ENCODE measurements at regions not wholly inside any gene's neighbourhood (a gene's known extent, or its start where the extent isn't known, plus 50 kb on each side); places are given as distances from the start of the nearest gene placed in this dataset.

DNA sequence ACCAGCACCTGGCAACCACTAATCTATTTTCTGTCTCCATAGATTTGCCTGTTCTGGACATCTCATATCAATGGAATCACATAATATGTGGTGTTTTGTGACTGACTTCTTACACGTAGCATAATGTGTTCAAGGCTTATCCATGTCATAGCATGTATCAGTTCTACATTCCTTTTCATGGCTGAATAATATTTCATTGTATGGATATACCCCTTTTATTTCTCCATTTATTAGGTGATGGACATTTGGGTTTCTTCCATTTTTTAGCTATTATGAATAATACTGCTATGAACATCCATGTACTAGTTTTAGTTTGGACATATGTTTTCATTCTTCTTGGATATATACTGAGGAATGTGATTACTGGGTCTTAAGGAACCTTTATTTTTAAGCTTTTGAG lies 78.0 kb upstream of the OLIG2 start:
- H4K20me1 ChIP-seq (ENCODE audit: insufficient read depth, low read length) = no peaks in the 10 kb centered on the region
- no peak overlapping the region for H3K27ac ChIP-seq (ENCODE audit: low read depth, low read length)
- TF ChIP-seq, protein P1, sequence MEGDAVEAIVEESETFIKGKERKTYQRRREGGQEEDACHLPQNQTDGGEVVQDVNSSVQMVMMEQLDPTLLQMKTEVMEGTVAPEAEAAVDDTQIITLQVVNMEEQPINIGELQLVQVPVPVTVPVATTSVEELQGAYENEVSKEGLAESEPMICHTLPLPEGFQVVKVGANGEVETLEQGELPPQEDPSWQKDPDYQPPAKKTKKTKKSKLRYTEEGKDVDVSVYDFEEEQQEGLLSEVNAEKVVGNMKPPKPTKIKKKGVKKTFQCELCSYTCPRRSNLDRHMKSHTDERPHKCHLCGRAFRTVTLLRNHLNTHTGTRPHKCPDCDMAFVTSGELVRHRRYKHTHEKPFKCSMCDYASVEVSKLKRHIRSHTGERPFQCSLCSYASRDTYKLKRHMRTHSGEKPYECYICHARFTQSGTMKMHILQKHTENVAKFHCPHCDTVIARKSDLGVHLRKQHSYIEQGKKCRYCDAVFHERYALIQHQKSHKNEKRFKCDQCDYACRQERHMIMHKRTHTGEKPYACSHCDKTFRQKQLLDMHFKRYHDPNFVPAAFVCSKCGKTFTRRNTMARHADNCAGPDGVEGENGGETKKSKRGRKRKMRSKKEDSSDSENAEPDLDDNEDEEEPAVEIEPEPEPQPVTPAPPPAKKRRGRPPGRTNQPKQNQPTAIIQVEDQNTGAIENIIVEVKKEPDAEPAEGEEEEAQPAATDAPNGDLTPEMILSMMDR (IDR thresholded peaks at IDR 0.05; ENCODE audit: extremely low read depth, low read depth, low read length) = no peak
- H2AFZ ChIP-seq (ENCODE audit: low read length) = no peak overlapping the region
- H3K36me3 ChIP-seq (ENCODE audit: insufficient read depth, low read length) = no peaks in the 10 kb centered on the region
- no peaks in the 10 kb centered on the region for H3K79me2 ChIP-seq (ENCODE audit: insufficient read depth, low read length)
- H3K4me2 ChIP-seq (ENCODE audit: insufficient read depth, low read length) = no peak overlapping the region
- no peak for DNase-seq (ENCODE audit: insufficient read length, low spot score, missing footprints)
- no peaks in the 10 kb centered on the region for H3K9me3 ChIP-seq (ENCODE audit: low read depth, low read length)
- no peaks in the 10 kb centered on the region for H3K4me1 ChIP-seq (ENCODE audit: insufficient read depth, low read length)
- H3K4me3 ChIP-seq (ENCODE audit: insufficient read depth, low read length) = no peak overlapping the region
- H3K27me3 ChIP-seq (ENCODE audit: insufficient read depth, low read length) = peaks cover 26% of the 10 kb centered on the region

DNA sequence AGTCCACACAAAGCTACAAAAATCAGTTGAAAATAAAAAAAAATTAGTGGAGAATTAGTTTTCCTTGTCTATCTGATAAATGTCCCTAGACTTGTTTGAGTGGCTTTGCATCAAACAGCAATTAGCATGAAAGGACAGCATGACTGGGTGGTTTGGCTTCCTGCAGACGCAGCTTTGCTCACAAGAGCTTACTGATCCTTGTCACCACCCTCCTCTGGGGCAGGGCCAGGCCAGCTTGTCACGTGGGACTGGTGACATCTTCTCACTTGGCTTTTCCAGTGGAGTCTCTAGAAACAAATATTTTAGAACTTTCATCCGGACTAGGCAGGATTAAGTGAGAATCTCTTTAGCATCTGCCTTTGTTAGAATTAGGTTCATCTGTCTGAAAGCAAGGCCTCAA lies 76.0 kb upstream of the OLIG2 start:
- no peaks in the 10 kb centered on the region for H3K9me3 ChIP-seq (ENCODE audit: low read depth, low read length)
- H3K27me3 ChIP-seq (ENCODE audit: insufficient read depth, low read length) = peaks cover 42% of the 10 kb centered on the region
- H3K79me2 ChIP-seq (ENCODE audit: insufficient read depth, low read length) = no peaks in the 10 kb centered on the region
- H3K36me3 ChIP-seq (ENCODE audit: insufficient read depth, low read length) = no peaks in the 10 kb centered on the region
- no peaks in the 10 kb centered on the region for H3K4me1 ChIP-seq (ENCODE audit: insufficient read depth, low read length)
- DNase-seq (ENCODE audit: insufficient read length, low spot score, missing footprints) = no peak
- TF ChIP-seq, protein P1 (IDR thresholded peaks at IDR 0.05; ENCODE audit: extremely low read depth, low read depth, low read length) = no peak
- no peaks in the 10 kb centered on the region for H4K20me1 ChIP-seq (ENCODE audit: insufficient read depth, low read length)
- no peak overlapping the region for H3K4me3 ChIP-seq (ENCODE audit: insufficient read depth, low read length)
- no peak overlapping the region for H3K27ac ChIP-seq (ENCODE audit: low read depth, low read length)
- H3K4me2 ChIP-seq (ENCODE audit: insufficient read depth, low read length) = no peak overlapping the region
- no peak overlapping the region for H2AFZ ChIP-seq (ENCODE audit: low read length)

DNA sequence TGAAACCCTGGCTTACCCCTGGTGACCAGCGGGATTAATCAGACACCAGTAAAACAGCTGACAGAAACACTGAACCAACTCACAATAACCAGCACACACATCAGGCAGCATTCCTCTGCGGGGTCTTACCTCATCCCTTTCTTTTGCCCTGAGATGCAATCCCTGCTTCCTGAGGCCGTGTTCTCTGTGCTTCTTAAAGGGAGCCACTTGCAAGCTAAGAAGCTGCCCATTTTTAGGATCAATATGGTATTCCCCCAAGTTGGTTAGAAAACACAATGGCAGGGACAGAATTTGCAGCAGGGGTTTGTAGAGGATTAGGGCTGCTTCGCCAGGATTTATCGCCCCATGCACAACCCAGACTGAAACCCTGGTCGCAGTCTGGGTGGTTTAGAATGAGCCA lies 74.7 kb upstream of the OLIG2 start:
- no peak overlapping the region for H3K4me3 ChIP-seq (ENCODE audit: insufficient read depth, low read length)
- TF ChIP-seq, protein P1 (IDR thresholded peaks at IDR 0.05; ENCODE audit: extremely low read depth, low read depth, low read length) = no peak
- no peak overlapping the region for H3K4me2 ChIP-seq (ENCODE audit: insufficient read depth, low read length)
- H3K27ac ChIP-seq (ENCODE audit: low read depth, low read length) = no peak overlapping the region
- no peaks in the 10 kb centered on the region for H3K9me3 ChIP-seq (ENCODE audit: low read depth, low read length)
- peaks cover 53% of the 10 kb centered on the region for H3K27me3 ChIP-seq (ENCODE audit: insufficient read depth, low read length)
- no peak for DNase-seq (ENCODE audit: insufficient read length, low spot score, missing footprints)
- H3K79me2 ChIP-seq (ENCODE audit: insufficient read depth, low read length) = no peaks in the 10 kb centered on the region
- H2AFZ ChIP-seq (ENCODE audit: low read length) = no peak overlapping the region
- H4K20me1 ChIP-seq (ENCODE audit: insufficient read depth, low read length) = no peaks in the 10 kb centered on the region
- H3K4me1 ChIP-seq (ENCODE audit: insufficient read depth, low read length) = no peaks in the 10 kb centered on the region
- H3K36me3 ChIP-seq (ENCODE audit: insufficient read depth, low read length) = no peaks in the 10 kb centered on the region

DNA sequence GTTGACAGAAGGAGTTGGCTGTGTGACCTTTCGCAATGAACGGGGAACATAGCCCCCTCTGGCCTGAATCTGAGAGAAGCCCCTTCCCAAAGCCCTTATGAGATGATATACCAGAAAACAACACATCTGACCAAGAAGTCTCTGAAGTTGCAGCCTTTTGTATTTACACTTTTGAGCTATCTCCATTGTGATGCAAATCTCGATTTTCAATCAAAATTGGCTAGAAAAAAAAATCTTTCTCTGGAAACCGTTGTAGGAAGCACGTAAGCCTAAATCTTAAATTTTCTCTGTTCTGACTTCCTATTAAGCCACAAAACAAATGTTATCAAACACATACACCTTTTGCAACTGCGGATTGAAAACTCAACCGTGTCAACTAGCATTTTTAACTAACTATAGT lies 71.4 kb upstream of the OLIG2 start:
- H3K27ac ChIP-seq (ENCODE audit: low read depth, low read length) = no peak overlapping the region
- no peak overlapping the region for H2AFZ ChIP-seq (ENCODE audit: low read length)
- H3K4me2 ChIP-seq (ENCODE audit: insufficient read depth, low read length) = no peak overlapping the region
- peaks cover 80% of the 10 kb centered on the region for H3K27me3 ChIP-seq (ENCODE audit: insufficient read depth, low read length)
- H3K4me1 ChIP-seq (ENCODE audit: insufficient read depth, low read length) = no peaks in the 10 kb centered on the region
- no peaks in the 10 kb centered on the region for H3K79me2 ChIP-seq (ENCODE audit: insufficient read depth, low read length)
- no peak for DNase-seq (ENCODE audit: insufficient read length, low spot score, missing footprints)
- no peaks in the 10 kb centered on the region for H3K9me3 ChIP-seq (ENCODE audit: low read depth, low read length)
- H3K4me3 ChIP-seq (ENCODE audit: insufficient read depth, low read length) = no peak overlapping the region
- TF ChIP-seq, protein P1 (IDR thresholded peaks at IDR 0.05; ENCODE audit: extremely low read depth, low read depth, low read length) = no peak
- H4K20me1 ChIP-seq (ENCODE audit: insufficient read depth, low read length) = no peaks in the 10 kb centered on the region
- H3K36me3 ChIP-seq (ENCODE audit: insufficient read depth, low read length) = no peaks in the 10 kb centered on the region

Data from osteoblast (primary cell).